ENCODE measurements at regions not wholly inside any gene's neighbourhood (a gene's known extent, or its start where the extent isn't known, plus 50 kb on each side); places are given as distances from the start of the nearest gene placed in this dataset.

DNA sequence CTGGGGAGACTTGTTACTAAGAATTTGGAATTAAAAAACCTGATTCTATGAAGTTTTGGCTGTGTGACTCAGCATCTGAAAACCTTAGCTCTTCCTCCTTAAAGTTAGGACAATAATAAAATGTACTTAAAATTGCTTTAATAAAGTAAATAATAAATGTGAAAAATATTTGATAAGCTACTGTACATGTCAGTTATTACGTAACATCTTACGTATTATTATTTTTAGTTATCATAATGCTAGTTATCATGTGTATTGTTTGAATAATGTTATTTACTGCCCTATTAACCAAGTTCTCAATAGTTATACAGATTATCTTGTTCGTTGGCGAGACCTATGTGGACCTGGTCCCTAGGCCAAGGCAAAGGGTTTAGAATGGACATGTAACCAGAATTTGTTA lies 449.2 kb upstream of the ADGRL3 start:
- Histone ChIP-seq H3K23ac (ENCODE audit: insufficient read length) (no peak overlapping the region), H3K79me2 (ENCODE audit: control insufficient read depth in 1 of 2, insufficient read depth in 2 of 2, low read length in 2 of 2) (no peaks in the 10 kb centered on the region), H3K79me1 (ENCODE audit: low read depth, low read length) (no peaks in the 10 kb centered on the region), H3K27ac (ENCODE audit: low read depth, low read length) (no peak overlapping the region), H2BK20ac (ENCODE audit: low read length) (no peak overlapping the region), H3K9me3 (ENCODE audit: insufficient read depth in 2 of 2, low read depth in 1 of 2, low read length in 1 of 2) (no peaks in the 10 kb centered on the region), H3K27me3 (replicated peaks in 1 of 4; ENCODE audit: control insufficient read depth in 3 of 4, extremely low read depth in 1 of 4, insufficient read depth in 3 of 4, low read length in 3 of 4) (no peaks in the 10 kb centered on the region), H3K9ac (replicated peaks in 1 of 4; ENCODE audit: extremely low read depth in 1 of 4, low read depth in 3 of 4, low read length in 3 of 4) (no peak overlapping the region), H4K5ac (ENCODE audit: insufficient read length, low read depth, low read length) (no peak overlapping the region), H2BK12ac (ENCODE audit: low read depth, low read length) (no peak overlapping the region), H3K4me2 (ENCODE audit: insufficient read depth in 1 of 2, low read depth in 2 of 2, low read length in 2 of 2) (no peak overlapping the region), H2AK5ac (ENCODE audit: low read depth, low read length) (no peak overlapping the region), H3K18ac (ENCODE audit: extremely low read depth, low read length) (no peak overlapping the region), H3K56ac (replicated peaks; ENCODE audit: insufficient read length, low read depth, low read length) (no peak overlapping the region), H3K4me3 (ENCODE audit: extremely low read depth in 1 of 4, insufficient read depth in 2 of 4, low read depth in 3 of 4, low read length in 4 of 4) (no peak overlapping the region), H4K20me1 (replicated peaks in 1 of 2; ENCODE audit: control insufficient read depth in 1 of 2, insufficient read depth in 2 of 2, low read length in 2 of 2) (no peaks in the 10 kb centered on the region), H4K8ac (ENCODE audit: extremely low read depth, insufficient read depth, low read length) (no peak overlapping the region), H3K4ac (replicated peaks; ENCODE audit: insufficient read length, low read depth, low read length) (no peak overlapping the region), H4K91ac (replicated peaks; ENCODE audit: insufficient read length, low read length) (no peak overlapping the region), H2AFZ (ENCODE audit: low read length) (0 out of 2 replicates have a peak overlapping the region, but pooled peaks have one; percentile 14), H3K36me3 (ENCODE audit: control insufficient read depth in 2 of 4, insufficient read depth in 4 of 4, low read length in 3 of 4) (no peaks in the 10 kb centered on the region), H3K23me2 (ENCODE audit: low read depth, low read length) (no peaks in the 10 kb centered on the region), H2BK5ac (ENCODE audit: low read depth, low read length) (no peak overlapping the region), H3K4me1 (replicated peaks in 1 of 4; ENCODE audit: control insufficient read depth in 3 of 4, insufficient read depth in 4 of 4, low read length in 3 of 4) (no peaks in the 10 kb centered on the region), H2BK120ac (replicated peaks; ENCODE audit: low read depth, low read length) (no peak overlapping the region), H2BK15ac (ENCODE audit: low read length) (no peak overlapping the region), H3K14ac (ENCODE audit: insufficient read length) (no peak overlapping the region)
- TF ChIP-seq MAFK (IDR thresholded peaks at IDR 0.05; ENCODE audit: low read depth, low read length) = no peak
- no peak for TF ChIP-seq SAP30 (IDR thresholded peaks at IDR 0.05; ENCODE audit: insufficient read depth, insufficient replicate concordance, low read length)
- TF ChIP-seq POU5F1 (IDR thresholded peaks at IDR 0.05; ENCODE audit: low read depth, low read length) = no peak
- no peak for TF ChIP-seq NANOG (IDR thresholded peaks at IDR 0.05; ENCODE audit: insufficient read depth, low read depth, low read length, poor library complexity, severe bottlenecking)
- no peak for TF ChIP-seq GABPA (IDR thresholded peaks at IDR 0.05; ENCODE audit: borderline replicate concordance, insufficient read depth, low read length)
- no peak for TF ChIP-seq NRF1 (IDR thresholded peaks at IDR 0.05; ENCODE audit: low read depth, low read length)
- no peak for TF ChIP-seq EGR1 (IDR thresholded peaks at IDR 0.05; ENCODE audit: borderline replicate concordance, low read depth, low read length)
- TF ChIP-seq PHF8 (conservative IDR thresholded peaks at IDR 0.05; ENCODE audit: low read depth, low read length) = no peak
- CTCF ChIA-PET (ENCODE audit: partially characterized antibody) = no interaction called here
- DNase-seq (ENCODE audit: low read depth in 1 of 2, low spot score in 2 of 2) = no peak
- FAIRE-seq = no peak
- 91% methylated on average over 4 of the region's 4 CpGs; no CpG with 5 or more reads in 1 of the 2 experiments for WGBS, 2 experiments (ENCODE audit: extremely low coverage in 1 of 2, insufficient coverage in 1 of 2, insufficient read length in 1 of 2, insufficient replicate concordance in 2 of 2, low coverage in 1 of 2, low lambda C conversion rate in 2 of 2, missing lambda C conversion rate in 1 of 2)
- POLR2A ChIA-PET (ENCODE audit: partially characterized antibody) = no interaction called here
